ENCODE measurements at regions not wholly inside any gene's neighbourhood (a gene's known extent, or its start where the extent isn't known, plus 50 kb on each side); places are given as distances from the start of the nearest gene placed in this dataset.

DNA sequence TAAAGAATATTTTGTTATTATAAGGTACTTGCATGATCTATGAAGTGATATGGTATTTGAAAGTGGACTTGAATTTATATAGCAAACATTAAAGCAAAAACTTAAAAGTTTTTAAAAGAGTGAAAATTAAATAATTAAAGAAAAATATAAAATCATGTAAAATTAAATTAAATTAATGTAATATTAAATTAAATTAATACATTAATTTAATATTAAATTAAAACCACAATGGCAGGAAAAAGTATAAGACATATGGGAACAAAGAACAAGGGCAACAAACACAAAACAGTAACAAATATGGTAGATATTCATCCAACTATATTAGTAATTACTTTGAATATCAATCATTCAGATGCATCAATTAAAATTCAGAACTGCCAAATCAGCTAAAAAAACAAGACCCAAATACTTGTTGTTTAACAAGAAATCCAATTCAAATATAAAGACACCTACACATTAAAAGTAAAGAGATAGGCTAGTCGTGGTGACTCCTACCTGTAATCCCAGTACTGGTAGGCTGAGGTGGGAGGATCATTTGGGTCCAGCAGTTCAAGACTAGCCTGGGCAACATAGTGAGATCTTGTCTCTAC is 992.2 kb upstream of the MIR17HG start:
- TF ChIP-seq, protein P1, sequence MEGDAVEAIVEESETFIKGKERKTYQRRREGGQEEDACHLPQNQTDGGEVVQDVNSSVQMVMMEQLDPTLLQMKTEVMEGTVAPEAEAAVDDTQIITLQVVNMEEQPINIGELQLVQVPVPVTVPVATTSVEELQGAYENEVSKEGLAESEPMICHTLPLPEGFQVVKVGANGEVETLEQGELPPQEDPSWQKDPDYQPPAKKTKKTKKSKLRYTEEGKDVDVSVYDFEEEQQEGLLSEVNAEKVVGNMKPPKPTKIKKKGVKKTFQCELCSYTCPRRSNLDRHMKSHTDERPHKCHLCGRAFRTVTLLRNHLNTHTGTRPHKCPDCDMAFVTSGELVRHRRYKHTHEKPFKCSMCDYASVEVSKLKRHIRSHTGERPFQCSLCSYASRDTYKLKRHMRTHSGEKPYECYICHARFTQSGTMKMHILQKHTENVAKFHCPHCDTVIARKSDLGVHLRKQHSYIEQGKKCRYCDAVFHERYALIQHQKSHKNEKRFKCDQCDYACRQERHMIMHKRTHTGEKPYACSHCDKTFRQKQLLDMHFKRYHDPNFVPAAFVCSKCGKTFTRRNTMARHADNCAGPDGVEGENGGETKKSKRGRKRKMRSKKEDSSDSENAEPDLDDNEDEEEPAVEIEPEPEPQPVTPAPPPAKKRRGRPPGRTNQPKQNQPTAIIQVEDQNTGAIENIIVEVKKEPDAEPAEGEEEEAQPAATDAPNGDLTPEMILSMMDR (conservative IDR thresholded peaks at IDR 0.05; ENCODE audit: low read depth, low read length): no peak
- TF ChIP-seq RFX5 (IDR thresholded peaks at IDR 0.05; ENCODE audit: low read depth, low read length): no peak
- no peak for TF ChIP-seq POLR2A (IDR thresholded peaks at IDR 0.05; ENCODE audit: low read depth, low read length)
- no peak for TF ChIP-seq CEBPB (IDR thresholded peaks at IDR 0.05; ENCODE audit: low read depth, low read length)

All from IMR-90 (cell line).